ENCODE measurements at regions not wholly inside any gene's neighbourhood (a gene's known extent, or its start where the extent isn't known, plus 50 kb on each side); places are given as distances from the start of the nearest gene placed in this dataset.

DNA sequence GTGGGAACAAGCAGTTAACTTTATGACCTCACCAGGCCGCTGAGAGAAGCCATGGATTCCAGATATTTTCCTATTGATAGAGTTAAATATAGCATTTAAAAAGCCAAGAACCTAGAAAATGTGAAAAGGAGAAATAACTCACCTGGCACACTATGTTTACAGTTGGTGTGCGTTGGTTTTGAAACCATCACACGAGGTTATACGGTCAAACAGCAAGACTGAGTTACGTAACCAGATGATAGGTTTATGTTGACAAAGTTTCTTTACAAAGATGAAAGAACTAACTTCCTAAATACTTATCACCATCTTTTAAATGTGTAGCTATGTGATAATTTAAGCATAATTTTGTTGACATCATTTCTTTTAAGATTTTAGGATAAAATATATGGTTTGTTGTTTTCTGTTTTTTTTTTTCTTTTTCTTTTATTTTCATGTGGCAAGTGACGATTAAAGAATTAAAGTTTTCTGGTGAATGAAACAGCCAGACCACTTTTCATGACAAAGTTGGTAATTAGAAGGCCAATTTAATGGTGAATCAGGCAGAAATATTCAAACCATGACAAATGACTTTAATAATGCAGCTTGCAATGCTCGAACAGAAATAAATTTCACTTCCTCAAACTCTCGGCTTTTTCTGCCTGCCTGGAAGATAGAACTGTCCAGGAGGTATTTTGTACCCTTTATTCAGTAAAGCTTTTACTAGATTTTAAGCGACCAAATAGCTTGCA is 339.1 kb upstream of the OBI1 start:
- Histone ChIP-seq H3K23ac (ENCODE audit: low read length) (no peak overlapping the region), H3K56ac (ENCODE audit: low read length) (no peak overlapping the region), H2BK5ac (ENCODE audit: low read length) (no peak overlapping the region), H3K4me3 (ENCODE audit: low read length) (no peak overlapping the region), H2BK15ac (replicated peaks; ENCODE audit: low read depth) (no peak overlapping the region), H3K79me1 (ENCODE audit: low read length) (no peaks in the 10 kb centered on the region), H4K8ac (ENCODE audit: low read depth, low read length) (no peak overlapping the region), H3K27ac (ENCODE audit: low read depth, low read length) (no peak overlapping the region), H2BK120ac (ENCODE audit: low read depth, low read length) (no peak overlapping the region), H2AK5ac (ENCODE audit: low read length) (no peak overlapping the region), H3K18ac (ENCODE audit: low read length) (no peak overlapping the region), H3K79me2 (ENCODE audit: control insufficient read depth, insufficient read depth, low read length) (no peaks in the 10 kb centered on the region), H3K36me3 (ENCODE audit: control insufficient read depth, insufficient read depth, low read length) (no peaks in the 10 kb centered on the region), H3K4me1 (ENCODE audit: control insufficient read depth, low read depth, low read length) (no peaks in the 10 kb centered on the region), H4K5ac (ENCODE audit: low read length) (no peak overlapping the region), H3K27me3 (ENCODE audit: insufficient read depth, low read length, poor library complexity) (no peaks in the 10 kb centered on the region), H3K9ac (ENCODE audit: low read length) (no peak overlapping the region), H3K4ac (ENCODE audit: low read depth, low read length) (no peak overlapping the region), H3K4me2 (ENCODE audit: low read length) (no peak overlapping the region)
- no peak for DNase-seq
- no CpG with 5 or more reads among the region's 9 CpGs for WGBS (ENCODE audit: extremely low coverage, insufficient coverage, low lambda C conversion rate)

DNA sequence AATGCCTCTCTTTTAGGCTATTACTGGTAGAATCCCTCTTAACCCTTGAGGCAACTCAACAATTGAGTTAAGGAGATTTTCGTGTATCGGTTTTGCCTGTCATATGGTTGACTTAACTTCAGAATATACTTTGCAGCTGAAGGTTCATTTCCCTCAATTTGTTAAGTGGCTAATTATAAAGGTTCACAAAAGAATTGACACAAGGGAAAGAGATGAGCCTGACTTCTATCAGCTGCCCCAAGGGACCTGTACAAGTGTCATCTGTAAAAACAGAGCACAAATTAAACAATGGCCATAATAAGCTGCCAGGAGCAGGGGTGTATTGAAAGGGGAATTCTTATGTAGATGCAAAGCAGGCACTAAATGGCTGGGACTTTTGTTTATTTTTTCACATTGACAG is 334.8 kb upstream of the OBI1 start:
- Histone ChIP-seq H2BK5ac (ENCODE audit: low read length) (no peak overlapping the region), H4K8ac (ENCODE audit: low read depth, low read length) (no peak overlapping the region), H3K4ac (ENCODE audit: low read depth, low read length) (no peak overlapping the region), H3K23ac (ENCODE audit: low read length) (no peak overlapping the region), H3K36me3 (ENCODE audit: control insufficient read depth, insufficient read depth, low read length) (no peaks in the 10 kb centered on the region), H2AK5ac (ENCODE audit: low read length) (no peak overlapping the region), H3K9ac (ENCODE audit: low read length) (no peak overlapping the region), H4K5ac (ENCODE audit: low read length) (no peak overlapping the region), H3K27me3 (ENCODE audit: insufficient read depth, low read length, poor library complexity) (no peaks in the 10 kb centered on the region), H2BK15ac (replicated peaks; ENCODE audit: low read depth) (no peak overlapping the region), H3K4me3 (ENCODE audit: low read length) (no peak overlapping the region), H3K27ac (ENCODE audit: low read depth, low read length) (no peak overlapping the region), H3K56ac (ENCODE audit: low read length) (no peak overlapping the region), H2BK120ac (ENCODE audit: low read depth, low read length) (no peak overlapping the region), H3K18ac (ENCODE audit: low read length) (no peak overlapping the region), H3K4me2 (ENCODE audit: low read length) (no peak overlapping the region), H3K4me1 (ENCODE audit: control insufficient read depth, low read depth, low read length) (no peaks in the 10 kb centered on the region), H3K79me2 (ENCODE audit: control insufficient read depth, insufficient read depth, low read length) (no peaks in the 10 kb centered on the region), H3K79me1 (ENCODE audit: low read length) (no peaks in the 10 kb centered on the region)
- WGBS (ENCODE audit: extremely low coverage, insufficient coverage, low lambda C conversion rate): no CpG with 5 or more reads among the region's 2 CpGs
- DNase-seq: no peak

DNA sequence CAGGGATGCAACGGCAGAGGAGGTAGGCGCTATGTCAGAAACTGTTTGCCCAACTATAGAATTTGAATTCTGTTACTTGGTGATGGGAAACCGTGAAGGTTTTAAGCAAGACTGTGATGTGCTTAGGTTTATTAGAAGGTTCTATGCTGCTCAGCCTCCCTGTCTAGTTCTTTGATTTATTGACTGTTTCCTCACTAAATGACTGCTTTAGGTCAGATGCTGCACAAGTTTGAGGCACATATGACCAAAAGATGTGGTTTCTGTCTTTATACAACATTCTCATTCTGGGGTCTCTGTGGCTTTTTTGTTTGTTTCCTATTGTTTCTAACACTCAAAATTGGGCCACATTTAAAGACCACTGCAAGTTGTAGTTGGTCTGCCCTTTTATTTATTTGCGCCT is 323.0 kb upstream of the OBI1 start:
- no peak overlapping the region for H4K8ac ChIP-seq (ENCODE audit: low read depth, low read length)
- H3K79me1 ChIP-seq (ENCODE audit: low read length): no peaks in the 10 kb centered on the region
- WGBS (ENCODE audit: extremely low coverage, insufficient coverage, low lambda C conversion rate): no CpG with 5 or more reads among the region's 4 CpGs
- no peak overlapping the region for H3K56ac ChIP-seq (ENCODE audit: low read length)
- no peak overlapping the region for H3K27ac ChIP-seq (ENCODE audit: low read depth, low read length)
- H3K4me2 ChIP-seq (ENCODE audit: low read length): no peak overlapping the region
- no peak overlapping the region for H3K9ac ChIP-seq (ENCODE audit: low read length)
- H2BK5ac ChIP-seq (ENCODE audit: low read length): no peak overlapping the region
- H3K23ac ChIP-seq (ENCODE audit: low read length): no peak overlapping the region
- no peak overlapping the region for H4K5ac ChIP-seq (ENCODE audit: low read length)
- DNase-seq: no peak
- no peaks in the 10 kb centered on the region for H3K4me1 ChIP-seq (ENCODE audit: control insufficient read depth, low read depth, low read length)
- no peak overlapping the region for H2BK120ac ChIP-seq (ENCODE audit: low read depth, low read length)
- H3K18ac ChIP-seq (ENCODE audit: low read length): no peak overlapping the region
- no peak overlapping the region for H2BK15ac ChIP-seq (replicated peaks; ENCODE audit: low read depth)
- H3K36me3 ChIP-seq (ENCODE audit: control insufficient read depth, insufficient read depth, low read length): no peaks in the 10 kb centered on the region
- no peak overlapping the region for H3K4ac ChIP-seq (ENCODE audit: low read depth, low read length)
- H3K79me2 ChIP-seq (ENCODE audit: control insufficient read depth, insufficient read depth, low read length): no peaks in the 10 kb centered on the region
- no peaks in the 10 kb centered on the region for H3K27me3 ChIP-seq (ENCODE audit: insufficient read depth, low read length, poor library complexity)
- H2AK5ac ChIP-seq (ENCODE audit: low read length): no peak overlapping the region
- H3K4me3 ChIP-seq (ENCODE audit: low read length): no peak overlapping the region

DNA sequence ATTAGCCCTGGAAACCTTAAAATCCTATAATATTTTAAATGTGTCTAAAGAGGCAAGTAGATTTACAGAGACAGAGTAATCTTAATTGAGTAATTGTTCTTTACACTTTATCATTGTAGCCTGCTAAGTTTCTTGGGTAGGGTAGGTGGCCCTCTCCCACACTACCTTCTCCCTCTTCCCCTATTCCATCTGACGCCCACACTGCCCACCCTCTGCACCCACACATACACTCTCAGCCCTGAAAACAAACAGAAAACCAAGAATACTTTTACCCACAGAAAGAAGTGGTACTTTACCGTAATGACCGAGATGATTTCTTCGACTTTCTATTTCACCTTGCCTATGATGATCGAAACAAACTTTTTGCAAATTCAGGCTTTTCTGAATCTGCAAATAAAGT is 320.4 kb upstream of the OBI1 start:
- no CpG with 5 or more reads among the region's 5 CpGs for WGBS (ENCODE audit: extremely low coverage, insufficient coverage, low lambda C conversion rate)
- Histone ChIP-seq H3K23ac (ENCODE audit: low read length) (no peak overlapping the region), H3K4me3 (ENCODE audit: low read length) (no peak overlapping the region), H2BK120ac (ENCODE audit: low read depth, low read length) (no peak overlapping the region), H3K9ac (ENCODE audit: low read length) (no peak overlapping the region), H2BK15ac (replicated peaks; ENCODE audit: low read depth) (no peak overlapping the region), H3K56ac (ENCODE audit: low read length) (no peak overlapping the region), H3K4me1 (ENCODE audit: control insufficient read depth, low read depth, low read length) (no peaks in the 10 kb centered on the region), H3K27me3 (ENCODE audit: insufficient read depth, low read length, poor library complexity) (no peaks in the 10 kb centered on the region), H2BK5ac (ENCODE audit: low read length) (no peak overlapping the region), H3K4me2 (ENCODE audit: low read length) (no peak overlapping the region), H3K79me2 (ENCODE audit: control insufficient read depth, insufficient read depth, low read length) (no peaks in the 10 kb centered on the region), H3K79me1 (ENCODE audit: low read length) (no peaks in the 10 kb centered on the region), H4K8ac (ENCODE audit: low read depth, low read length) (no peak overlapping the region), H3K18ac (ENCODE audit: low read length) (no peak overlapping the region), H4K5ac (ENCODE audit: low read length) (no peak overlapping the region), H2AK5ac (ENCODE audit: low read length) (no peak overlapping the region), H3K36me3 (ENCODE audit: control insufficient read depth, insufficient read depth, low read length) (no peaks in the 10 kb centered on the region), H3K4ac (ENCODE audit: low read depth, low read length) (no peak overlapping the region), H3K27ac (ENCODE audit: low read depth, low read length) (no peak overlapping the region)
- no peak for DNase-seq

DNA sequence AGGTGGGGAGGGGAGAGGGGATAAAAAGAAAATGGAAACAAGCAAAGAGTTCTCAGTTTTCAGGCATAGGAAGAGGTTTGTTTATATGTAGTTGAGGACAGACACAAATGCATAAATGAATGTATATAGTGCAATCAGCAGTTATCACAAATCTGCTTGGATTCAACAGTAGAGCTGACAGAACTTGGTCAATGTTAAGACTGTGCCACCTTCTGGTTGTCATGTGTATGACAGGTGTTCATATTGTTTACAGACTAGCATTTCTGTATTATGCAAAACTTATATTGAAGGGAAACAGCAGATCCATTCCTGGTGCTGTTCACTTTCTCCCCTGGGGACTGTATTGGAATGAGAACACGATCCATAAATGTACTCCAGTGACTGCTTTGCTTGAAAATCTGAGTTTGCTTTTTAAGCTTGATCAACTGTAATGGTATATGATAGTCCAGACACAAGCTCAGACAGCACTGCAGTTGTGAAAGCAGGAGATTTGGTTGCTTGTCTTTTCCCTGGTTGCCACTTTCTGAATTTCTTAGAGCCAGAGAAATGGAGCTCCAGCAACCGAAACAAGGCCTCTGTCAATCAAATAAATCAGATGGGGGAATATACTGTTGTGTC is 319.5 kb upstream of the OBI1 start:
- no peaks in the 10 kb centered on the region for H3K36me3 ChIP-seq (ENCODE audit: control insufficient read depth, insufficient read depth, low read length)
- no peak overlapping the region for H3K4me2 ChIP-seq (ENCODE audit: low read length)
- H2BK15ac ChIP-seq (replicated peaks; ENCODE audit: low read depth): no peak overlapping the region
- H3K27ac ChIP-seq (ENCODE audit: low read depth, low read length): no peak overlapping the region
- no peaks in the 10 kb centered on the region for H3K79me1 ChIP-seq (ENCODE audit: low read length)
- no peak overlapping the region for H3K9ac ChIP-seq (ENCODE audit: low read length)
- WGBS (ENCODE audit: extremely low coverage, insufficient coverage, low lambda C conversion rate): no CpG with 5 or more reads among the region's 2 CpGs
- no peak overlapping the region for H3K56ac ChIP-seq (ENCODE audit: low read length)
- H4K8ac ChIP-seq (ENCODE audit: low read depth, low read length): no peak overlapping the region
- no peak overlapping the region for H2BK5ac ChIP-seq (ENCODE audit: low read length)
- H3K4ac ChIP-seq (ENCODE audit: low read depth, low read length): no peak overlapping the region
- no peak overlapping the region for H3K4me3 ChIP-seq (ENCODE audit: low read length)
- no peaks in the 10 kb centered on the region for H3K27me3 ChIP-seq (ENCODE audit: insufficient read depth, low read length, poor library complexity)
- H2AK5ac ChIP-seq (ENCODE audit: low read length): no peak overlapping the region
- no peak overlapping the region for H3K18ac ChIP-seq (ENCODE audit: low read length)
- H2BK120ac ChIP-seq (ENCODE audit: low read depth, low read length): no peak overlapping the region
- DNase-seq: peak; percentile 60
- H3K79me2 ChIP-seq (ENCODE audit: control insufficient read depth, insufficient read depth, low read length): no peaks in the 10 kb centered on the region
- no peak overlapping the region for H3K23ac ChIP-seq (ENCODE audit: low read length)
- H4K5ac ChIP-seq (ENCODE audit: low read length): no peak overlapping the region
- H3K4me1 ChIP-seq (ENCODE audit: control insufficient read depth, low read depth, low read length): no peaks in the 10 kb centered on the region

DNA sequence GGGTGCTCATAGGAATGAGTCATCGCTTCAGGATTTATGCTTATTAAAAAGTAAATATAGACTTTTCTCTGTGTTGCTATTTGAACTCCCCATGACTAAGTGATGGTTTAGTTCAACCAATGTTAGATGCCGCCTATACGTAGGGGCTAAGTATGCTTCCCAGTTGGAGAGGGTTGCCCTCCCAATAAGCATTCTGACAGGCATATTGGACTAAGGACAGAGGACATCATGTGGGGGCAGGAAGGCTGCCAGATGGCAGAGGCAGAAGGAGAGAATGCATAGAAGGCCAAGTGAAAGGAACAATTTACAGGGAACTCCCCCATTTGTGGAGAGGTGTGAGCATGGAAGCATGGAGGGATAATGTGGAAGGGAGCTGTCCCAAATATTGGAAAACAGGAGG is 318.4 kb upstream of the OBI1 start:
- H2BK5ac ChIP-seq (ENCODE audit: low read length): no peak overlapping the region
- no peak overlapping the region for H3K4me2 ChIP-seq (ENCODE audit: low read length)
- no peak overlapping the region for H3K27ac ChIP-seq (ENCODE audit: low read depth, low read length)
- no CpG with 5 or more reads among the region's 3 CpGs for WGBS (ENCODE audit: extremely low coverage, insufficient coverage, low lambda C conversion rate)
- no peaks in the 10 kb centered on the region for H3K79me2 ChIP-seq (ENCODE audit: control insufficient read depth, insufficient read depth, low read length)
- H3K79me1 ChIP-seq (ENCODE audit: low read length): no peaks in the 10 kb centered on the region
- no peaks in the 10 kb centered on the region for H3K27me3 ChIP-seq (ENCODE audit: insufficient read depth, low read length, poor library complexity)
- H4K5ac ChIP-seq (ENCODE audit: low read length): no peak overlapping the region
- no peak overlapping the region for H2BK120ac ChIP-seq (ENCODE audit: low read depth, low read length)
- H2AK5ac ChIP-seq (ENCODE audit: low read length): no peak overlapping the region
- no peak overlapping the region for H3K18ac ChIP-seq (ENCODE audit: low read length)
- no peak overlapping the region for H3K9ac ChIP-seq (ENCODE audit: low read length)
- no peak for DNase-seq
- no peak overlapping the region for H3K4ac ChIP-seq (ENCODE audit: low read depth, low read length)
- H3K56ac ChIP-seq (ENCODE audit: low read length): no peak overlapping the region
- H3K4me3 ChIP-seq (ENCODE audit: low read length): no peak overlapping the region
- no peak overlapping the region for H4K8ac ChIP-seq (ENCODE audit: low read depth, low read length)
- H3K36me3 ChIP-seq (ENCODE audit: control insufficient read depth, insufficient read depth, low read length): no peaks in the 10 kb centered on the region
- no peaks in the 10 kb centered on the region for H3K4me1 ChIP-seq (ENCODE audit: control insufficient read depth, low read depth, low read length)
- no peak overlapping the region for H3K23ac ChIP-seq (ENCODE audit: low read length)
- no peak overlapping the region for H2BK15ac ChIP-seq (replicated peaks; ENCODE audit: low read depth)
